GM23248 (cell line): ENCODE measurements at regions not wholly inside any gene's neighbourhood (a gene's known extent, or its start where the extent isn't known, plus 50 kb on each side); places are given as distances from the start of the nearest gene placed in this dataset.

ENCODE experiments used
- DNase-seq: peaks from one replicate; pipeline ENCODE4 v3.0.0-alpha.2; 2015
- H2AFZ ChIP-seq: fragments of 200-600 bp; sonication (generic); 2 replicates; pipeline ENCODE4 v1.6.1; 2016; ENCODE audit warnings: antibody characterized with exemption
- H3F3A ChIP-seq: fragments of 200-600 bp; sonication (generic); 2 replicates; pipeline ENCODE4 v1.6.1; 2016; ENCODE audit warnings: mild to moderate bottlenecking, antibody characterized with exemption, mixed run types; ENCODE audit not compliant: insufficient read depth
- H3K27ac ChIP-seq: fragments of 200-600 bp; sonication (generic); 2 replicates; pipeline ENCODE4 v1.5.1; 2016; ENCODE audit warnings: mild to moderate bottlenecking
- H3K27me3 ChIP-seq: fragments of 200-600 bp; sonication (generic); replicated peaks from 2 replicates; pipeline ENCODE4 v1.6.1; 2016; ENCODE audit warnings: mild to moderate bottlenecking; ENCODE audit not compliant: insufficient read depth
- H3K36me3 ChIP-seq: fragments of 200-600 bp; sonication (generic); 2 replicates; pipeline ENCODE4 v1.6.1; 2016; ENCODE audit warnings: low read depth, mild to moderate bottlenecking
- H3K4me1 ChIP-seq: fragments of 200-600 bp; sonication (generic); 2 replicates; pipeline ENCODE4 v1.6.1; 2016; ENCODE audit warnings: mild to moderate bottlenecking; ENCODE audit not compliant: insufficient read depth
- H3K4me2 ChIP-seq: fragments of 200-600 bp; sonication (generic); one replicate; pipeline ENCODE4 v1.6.1; 2016; ENCODE audit warnings: mild to moderate bottlenecking; ENCODE audit not compliant: unreplicated experiment
- H3K4me3 ChIP-seq: fragments of 200-600 bp; sonication (generic); 2 replicates; pipeline ENCODE4 v1.5.1; 2016; ENCODE audit warnings: mild to moderate bottlenecking
- H3K79me2 ChIP-seq: fragments of 200-600 bp; sonication (generic); 2 replicates; pipeline ENCODE4 v1.6.1; 2016; ENCODE audit warnings: mild to moderate bottlenecking; ENCODE audit not compliant: insufficient read depth
- H3K9ac ChIP-seq: fragments of 200-600 bp; sonication (generic); 2 replicates; pipeline ENCODE4 v1.6.1; 2016; ENCODE audit warnings: mild to moderate bottlenecking
- H3K9me2 ChIP-seq: fragments of 200-600 bp; sonication (generic); 2 replicates; pipeline ENCODE4 v1.6.1; 2016; ENCODE audit warnings: mixed run types, mild to moderate bottlenecking, moderate library complexity; ENCODE audit not compliant: insufficient read depth
- H3K9me3 ChIP-seq: fragments of 200-600 bp; sonication (generic); one replicate; pipeline ENCODE4 v1.6.1; 2017; ENCODE audit warnings: low read depth
- H4K20me1 ChIP-seq: fragments of 200-600 bp; sonication (generic); 2 replicates; pipeline ENCODE4 v1.6.0; 2016; ENCODE audit not compliant: insufficient read depth
- EZH2 ChIP-seq: fragments of 200-600 bp; sonication (generic); IDR thresholded peaks from 2 replicates; pipeline ENCODE4 v1.6.1; 2018; ENCODE audit warnings: antibody characterized with exemption, mild to moderate bottlenecking; ENCODE audit not compliant: insufficient read depth, poor library complexity, severe bottlenecking
- EZH2phosphoT487 ChIP-seq: fragments of 200-600 bp; sonication (generic); IDR thresholded peaks from 2 replicates; pipeline ENCODE4 v1.6.1; 2018; ENCODE audit warnings: antibody characterized with exemption, moderate library complexity, mild to moderate bottlenecking, low read depth; ENCODE audit not compliant: insufficient read depth
- WGBS, 2 experiments: methylation state at CpG; one replicate each; pipeline ENCODE4 v1.1.6; 2015 to 2017; ENCODE audit warnings: low lambda C conversion rate in 2 of 2, low coverage in 1 of 2; ENCODE audit errors: missing lambda C conversion rate in 2 of 2; 5-methylcytosine and 5-hydroxymethylcytosine counted together
- in situ Hi-C: fragments of 300-500 bp; cut with MboI; formaldehyde crosslinking; loops from 2 replicates; pipeline ENCODE4 v1.15.0; 2020

DNA sequence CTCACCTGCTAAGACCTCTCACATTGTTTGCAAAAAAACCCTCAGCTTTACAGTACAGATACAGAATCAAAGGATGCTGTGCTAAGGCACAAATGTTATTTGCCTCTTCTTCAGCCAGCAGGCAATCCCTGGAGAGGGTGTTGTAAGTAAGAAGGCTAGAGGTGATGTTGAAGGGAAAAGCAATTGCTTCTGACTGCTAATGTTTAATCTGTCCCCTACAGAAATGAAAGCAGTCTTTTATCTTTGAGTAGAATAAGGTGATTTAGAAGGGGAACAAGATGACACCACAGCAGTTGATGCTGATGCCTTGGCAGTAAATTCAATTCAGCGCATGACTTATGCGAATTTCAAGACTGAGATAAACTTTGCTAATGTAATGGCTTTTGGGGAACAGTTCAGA, 1064.8 kb upstream of the IGFBP7 start:
- Histone ChIP-seq H3F3A (no peaks in the 10 kb centered on the region), H3K79me2 (no peaks in the 10 kb centered on the region), H3K27me3 (no peaks in the 10 kb centered on the region), H4K20me1 (no peaks in the 10 kb centered on the region), H3K9me3 (no peaks in the 10 kb centered on the region), H2AFZ (no peak overlapping the region), H3K9ac (no peak overlapping the region), H3K9me2 (no peaks in the 10 kb centered on the region), H3K27ac (no peak overlapping the region), H3K36me3 (no peaks in the 10 kb centered on the region), H3K4me3 (no peak overlapping the region), H3K4me2 (no peak overlapping the region), H3K4me1 (no peaks in the 10 kb centered on the region)
- DNase-seq = no peak
- WGBS, 2 experiments = 41 to 44% methylated on average over 2 of the region's 2 CpGs
- in situ Hi-C loops = no loop called here
- TF ChIP-seq EZH2 (no peak), EZH2phosphoT487 (no peak)

DNA sequence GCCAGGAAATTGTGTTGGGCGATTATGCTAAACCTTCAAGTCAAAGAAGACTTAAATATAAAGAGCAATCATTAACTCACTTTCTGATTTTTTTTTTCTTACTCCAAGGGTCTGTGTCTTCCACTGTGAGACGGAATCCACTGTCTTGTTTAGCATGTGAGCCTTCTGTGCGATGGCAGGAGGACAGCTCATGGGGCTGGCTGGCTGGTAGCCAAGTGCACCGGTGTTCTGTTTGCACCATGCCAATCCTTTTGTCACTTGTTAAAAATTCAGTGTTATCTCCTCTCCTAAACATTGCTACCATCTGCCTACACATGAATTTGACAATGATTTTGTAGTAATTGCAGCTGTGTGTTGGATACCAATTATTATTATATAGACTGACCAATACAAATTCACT, 1056.3 kb upstream of the IGFBP7 start:
- Histone ChIP-seq H3K9me2 (no peaks in the 10 kb centered on the region), H3K4me3 (no peak overlapping the region), H3K27me3 (no peaks in the 10 kb centered on the region), H3K79me2 (no peaks in the 10 kb centered on the region), H4K20me1 (no peaks in the 10 kb centered on the region), H3F3A (no peaks in the 10 kb centered on the region), H3K9ac (no peak overlapping the region), H2AFZ (no peak overlapping the region), H3K9me3 (no peaks in the 10 kb centered on the region), H3K4me1 (no peaks in the 10 kb centered on the region), H3K27ac (no peak overlapping the region), H3K36me3 (no peaks in the 10 kb centered on the region), H3K4me2 (no peak overlapping the region)
- TF ChIP-seq EZH2phosphoT487 (no peak), EZH2 (no peak)
- DNase-seq = no peak
- in situ Hi-C loops = no loop called here
- WGBS, 2 experiments = 30% methylated on average over 4 of the region's 4 CpGs

GRCh38 chr4:58163156-58163555, 1053.0 kb upstream of the IGFBP7 start:
- no peak for TF ChIP-seq EZH2
- no peak for TF ChIP-seq EZH2phosphoT487
- 0% methylated on average over 2 of the region's 2 CpGs for WGBS, 2 experiments
- Histone ChIP-seq H3K9me2 (no peaks in the 10 kb centered on the region), H3K4me1 (no peaks in the 10 kb centered on the region), H3K4me2 (no peak overlapping the region), H3K27ac (no peak overlapping the region), H3K9ac (no peak overlapping the region), H3K9me3 (no peaks in the 10 kb centered on the region), H3K4me3 (no peak overlapping the region), H4K20me1 (no peaks in the 10 kb centered on the region), H3F3A (no peaks in the 10 kb centered on the region), H3K36me3 (no peaks in the 10 kb centered on the region), H2AFZ (no peak overlapping the region), H3K79me2 (no peaks in the 10 kb centered on the region), H3K27me3 (no peaks in the 10 kb centered on the region)
- in situ Hi-C loops = no loop called here
- no peak for DNase-seq

DNA sequence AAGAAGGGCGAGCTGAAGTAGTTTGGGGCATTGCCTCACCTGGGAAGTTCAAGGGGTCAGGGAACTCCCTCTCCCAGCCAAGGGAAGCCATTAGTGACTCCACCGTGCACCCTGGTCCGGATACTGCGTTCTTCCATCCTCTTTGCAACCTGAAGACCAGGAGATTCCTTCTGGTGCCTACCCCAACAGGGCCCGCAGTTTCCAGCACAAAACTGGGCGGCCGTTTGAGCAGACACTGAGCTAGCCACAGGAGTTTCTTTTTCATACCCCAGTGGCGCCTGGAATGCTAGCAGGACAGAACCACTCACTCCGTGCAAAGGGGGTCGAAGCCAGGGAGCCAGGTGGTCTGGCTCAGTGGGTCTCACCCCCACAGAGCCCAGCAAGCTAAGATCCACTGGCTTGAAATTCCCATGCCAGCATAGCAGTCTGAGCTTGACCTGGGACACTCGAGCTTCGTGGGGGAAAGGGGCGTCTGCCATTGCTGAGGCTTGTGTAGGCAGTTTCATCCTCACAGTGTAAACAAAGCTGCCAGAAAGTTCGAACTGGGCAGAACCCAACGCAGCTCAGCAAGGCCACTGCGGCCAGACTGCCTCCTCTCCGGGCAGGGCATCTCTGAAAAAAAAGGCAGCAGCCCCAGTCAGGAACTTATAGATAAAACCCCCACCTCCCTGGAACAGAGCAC, 1039.4 kb upstream of the IGFBP7 start:
- Histone ChIP-seq H3K27ac (no peak overlapping the region), H3K27me3 (no peaks in the 10 kb centered on the region), H3K9me2 (no peaks in the 10 kb centered on the region), H3K9ac (no peak overlapping the region), H3K4me3 (no peak overlapping the region), H2AFZ (no peak overlapping the region), H3K4me1 (no peaks in the 10 kb centered on the region), H3K79me2 (no peaks in the 10 kb centered on the region), H4K20me1 (no peaks in the 10 kb centered on the region), H3F3A (no peaks in the 10 kb centered on the region), H3K9me3 (no peaks in the 10 kb centered on the region), H3K4me2 (no peak overlapping the region), H3K36me3 (no peaks in the 10 kb centered on the region)
- no peak for TF ChIP-seq EZH2phosphoT487
- TF ChIP-seq EZH2 = no peak
- DNase-seq = no peak
- in situ Hi-C loops = no loop called here
- WGBS, 2 experiments = 42 to 44% methylated on average over 16 to 17 of the region's 17 CpGs

DNA sequence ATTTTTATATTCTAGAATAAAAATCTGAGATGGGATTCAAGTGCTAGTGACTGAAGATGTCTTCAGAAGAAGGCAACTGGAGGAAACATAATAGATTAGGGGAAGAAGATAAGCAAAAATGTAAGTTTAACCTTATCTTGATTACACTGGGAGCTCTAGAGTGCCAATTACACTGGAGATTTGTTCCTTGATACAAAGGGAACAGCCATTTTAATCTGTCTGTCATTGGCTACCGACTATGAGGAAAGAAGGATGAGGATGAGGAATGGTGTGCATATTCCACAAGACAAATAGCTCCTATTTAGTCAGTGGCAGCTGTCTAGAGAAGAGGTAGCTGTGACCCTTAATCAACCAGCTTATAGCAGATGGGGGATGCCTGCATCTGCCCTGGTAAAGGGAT, 1034.5 kb upstream of the IGFBP7 start:
- Histone ChIP-seq H3K9me3 (no peaks in the 10 kb centered on the region), H3K9ac (no peak overlapping the region), H2AFZ (no peak overlapping the region), H3K27me3 (no peaks in the 10 kb centered on the region), H3K27ac (no peak overlapping the region), H3K36me3 (no peaks in the 10 kb centered on the region), H3F3A (no peaks in the 10 kb centered on the region), H3K79me2 (no peaks in the 10 kb centered on the region), H3K4me1 (no peaks in the 10 kb centered on the region), H3K4me2 (no peak overlapping the region), H4K20me1 (no peaks in the 10 kb centered on the region), H3K9me2 (no peaks in the 10 kb centered on the region), H3K4me3 (no peak overlapping the region)
- TF ChIP-seq EZH2phosphoT487 (no peak), EZH2 (no peak)
- 0 to 20% methylated on average over 1 of the region's 1 CpG for WGBS, 2 experiments
- in situ Hi-C loops = no loop called here
- DNase-seq = no peak
